Gastroesophageal sphincter (tissue), 4 donors: ENCODE measurements at regions not wholly inside any gene's neighbourhood (a gene's known extent, or its start where the extent isn't known, plus 50 kb on each side); places are given as distances from the start of the nearest gene placed in this dataset.
"Not testable (repeated sequence)": the region's sequence is repeated elsewhere in the genome, so short reads cannot be mapped to it uniquely, and the experiment has no call there.

Experiments used
- ATAC-seq: fragments of 150-250 bp; one replicate; pipeline ENCODE4 v1.9.1; 2016; ENCODE audit warnings: mild to moderate bottlenecking, moderate library complexity
- H3K27ac ChIP-seq, 4 donors: fragments of 200-600 bp; sonication (generic) in 3 of 4; 1 replicate in 3 of 4; 2 replicates in 1 of 4; pipeline ENCODE4 v1.5.1; 2016 to 2019
- H3K27me3 ChIP-seq: fragments of 200-600 bp; sonication (generic); one replicate; pipeline ENCODE4 v1.5.1; 2019
- H3K36me3 ChIP-seq, 2 donors: fragments of 200-600 bp; sonication (generic); one replicate each; pipeline ENCODE4 v1.5.1; 2019; ENCODE audit warnings: control low read depth in 1 of 2
- H3K4me1 ChIP-seq, 3 donors: fragments of 200-600 bp; sonication (generic); 1 replicate in 2 of 3; 2 replicates in 1 of 3; pipeline ENCODE4 v1.5.1; 2016 to 2019; ENCODE audit warnings: control low read depth in 2 of 3
- H3K4me3 ChIP-seq, 2 donors: fragments of 200-600 bp; sonication (generic); one replicate each; pipeline ENCODE4 v1.5.1; 2019; ENCODE audit warnings: mild to moderate bottlenecking in 1 of 2, moderate library complexity in 1 of 2
- H3K9me3 ChIP-seq, 3 donors: fragments of 200-600 bp; sonication (generic); one replicate each; pipeline ENCODE4 v1.5.1; 2017 to 2019; ENCODE audit warnings: control low read depth in 2 of 3
- EP300 ChIP-seq: sonication (generic); formaldehyde crosslinking; IDR thresholded peaks from one replicate; pipeline ENCODE4 v1.6.1; 2017; ENCODE audit warnings: antibody characterized with exemption, mild to moderate bottlenecking
- POLR2A ChIP-seq, 2 donors: fragments of 450-650 bp; IDR thresholded peaks; one replicate each; pipeline ENCODE4 v1.6.1; 2017; ENCODE audit warnings: antibody characterized with exemption in 2 of 2, mild to moderate bottlenecking in 2 of 2, moderate library complexity in 1 of 2
- POLR2AphosphoS5 ChIP-seq: sonication (generic); formaldehyde crosslinking; IDR thresholded peaks from one replicate; pipeline ENCODE4 v1.6.1; 2017; ENCODE audit warnings: antibody characterized with exemption
- WGBS, 2 donors: methylation state at CpG; one replicate each; pipeline ENCODE4 v1.1.5; 2018; ENCODE audit warnings: low coverage in 1 of 2; 5-methylcytosine and 5-hydroxymethylcytosine counted together
- TF ChIP-seq, protein P1 (sequence below), 4 experiments: fragments of 200-600 bp in 2 of 4; fragments of 450-650 bp in 2 of 4; sonication (generic) in 1 of 4; IDR thresholded peaks; one replicate each; pipeline ENCODE4 v1.5.1; 2017 to 2019; ENCODE audit warnings: antibody characterized with exemption in 4 of 4, mild to moderate bottlenecking in 2 of 4, moderate library complexity in 2 of 4

GRCh38 chr2:149765003-149765402 is 177.4 kb upstream of the MMADHC start:
- no peaks in the 10 kb centered on the region for H3K36me3 ChIP-seq
- peaks cover 4 to 25% (median 6%) of the 10 kb centered on the region in 3 donors for H3K4me1 ChIP-seq
- H3K27ac ChIP-seq = no peak overlapping the region
- no peaks in the 10 kb centered on the region for H3K9me3 ChIP-seq
- ATAC-seq = no peak
- 85 to 91% methylated on average over 2 of the region's 2 CpGs for WGBS, 2 donors
- no peaks in the 10 kb centered on the region for H3K27me3 ChIP-seq
- TF ChIP-seq POLR2A (IDR thresholded peaks at IDR 0.05) (no peak), POLR2AphosphoS5 (no peak), EP300 (no peak)
- TF ChIP-seq, protein P1, sequence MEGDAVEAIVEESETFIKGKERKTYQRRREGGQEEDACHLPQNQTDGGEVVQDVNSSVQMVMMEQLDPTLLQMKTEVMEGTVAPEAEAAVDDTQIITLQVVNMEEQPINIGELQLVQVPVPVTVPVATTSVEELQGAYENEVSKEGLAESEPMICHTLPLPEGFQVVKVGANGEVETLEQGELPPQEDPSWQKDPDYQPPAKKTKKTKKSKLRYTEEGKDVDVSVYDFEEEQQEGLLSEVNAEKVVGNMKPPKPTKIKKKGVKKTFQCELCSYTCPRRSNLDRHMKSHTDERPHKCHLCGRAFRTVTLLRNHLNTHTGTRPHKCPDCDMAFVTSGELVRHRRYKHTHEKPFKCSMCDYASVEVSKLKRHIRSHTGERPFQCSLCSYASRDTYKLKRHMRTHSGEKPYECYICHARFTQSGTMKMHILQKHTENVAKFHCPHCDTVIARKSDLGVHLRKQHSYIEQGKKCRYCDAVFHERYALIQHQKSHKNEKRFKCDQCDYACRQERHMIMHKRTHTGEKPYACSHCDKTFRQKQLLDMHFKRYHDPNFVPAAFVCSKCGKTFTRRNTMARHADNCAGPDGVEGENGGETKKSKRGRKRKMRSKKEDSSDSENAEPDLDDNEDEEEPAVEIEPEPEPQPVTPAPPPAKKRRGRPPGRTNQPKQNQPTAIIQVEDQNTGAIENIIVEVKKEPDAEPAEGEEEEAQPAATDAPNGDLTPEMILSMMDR (IDR thresholded peaks at IDR 0.05) = no peak
- no peak overlapping the region for H3K4me3 ChIP-seq

DNA sequence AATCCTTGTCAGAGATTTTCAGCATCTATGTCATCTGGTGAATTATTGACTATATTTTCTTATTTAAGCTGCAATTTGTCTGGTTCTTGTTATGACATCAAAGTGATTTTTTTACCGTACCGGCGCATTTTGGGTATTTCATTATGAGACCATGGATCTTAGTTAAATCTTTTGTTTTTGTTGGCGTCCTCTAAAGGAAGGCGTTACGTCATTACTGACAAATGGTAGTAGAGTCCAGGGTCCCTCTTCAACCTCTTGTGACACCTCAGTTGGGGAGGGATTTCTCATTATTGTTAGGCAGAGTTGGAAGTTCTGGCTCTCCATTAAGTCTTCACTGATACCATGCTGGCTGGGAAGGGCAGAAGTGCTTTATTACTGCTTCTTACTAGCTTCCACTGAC is 175.8 kb upstream of the MMADHC start:
- H3K4me3 ChIP-seq = no peak overlapping the region
- ATAC-seq = no peak
- TF ChIP-seq POLR2A (IDR thresholded peaks at IDR 0.05) (no peak), EP300 (no peak), POLR2AphosphoS5 (no peak)
- TF ChIP-seq, protein P1 (IDR thresholded peaks at IDR 0.05) = no peak
- H3K9me3 ChIP-seq = no peaks in the 10 kb centered on the region
- WGBS, 2 donors = 87 to 95% methylated on average over 3 to 6 of the region's 6 CpGs
- H3K27me3 ChIP-seq = no peaks in the 10 kb centered on the region
- no peak overlapping the region for H3K27ac ChIP-seq
- no peaks in the 10 kb centered on the region for H3K36me3 ChIP-seq
- peaks cover 4 to 23% (median 4%) of the 10 kb centered on the region in 3 donors for H3K4me1 ChIP-seq

DNA sequence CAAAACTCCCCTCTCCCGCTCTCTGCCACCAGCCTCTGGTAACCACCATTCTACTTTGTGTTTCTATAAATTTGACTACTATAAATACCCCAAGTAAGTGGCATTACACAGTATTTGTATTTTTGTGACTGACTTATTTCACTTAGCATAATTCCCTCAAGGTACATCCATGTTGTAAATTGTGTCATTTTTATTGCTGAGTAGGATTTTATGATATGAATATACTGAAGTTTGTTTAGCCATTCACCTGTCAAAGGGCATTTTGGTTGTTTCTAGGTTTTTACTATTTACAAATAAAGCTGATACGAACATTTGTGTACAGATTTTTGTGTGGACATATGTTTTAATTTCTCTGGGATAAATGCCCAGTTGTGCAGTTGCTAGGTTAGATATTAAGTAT is 174.0 kb upstream of the MMADHC start:
- no peaks in the 10 kb centered on the region for H3K9me3 ChIP-seq
- 76 to 89% methylated on average over 2 of the region's 2 CpGs for WGBS, 2 donors
- no peak overlapping the region for H3K27ac ChIP-seq
- TF ChIP-seq, protein P1 (IDR thresholded peaks at IDR 0.05) = no peak
- TF ChIP-seq POLR2A (IDR thresholded peaks at IDR 0.05) = no peak
- H3K27me3 ChIP-seq = no peaks in the 10 kb centered on the region
- H3K4me3 ChIP-seq = no peak overlapping the region
- H3K4me1 ChIP-seq = peaks cover 0 to 5% (median 0%) of the 10 kb centered on the region in 3 donors
- H3K36me3 ChIP-seq = no peaks in the 10 kb centered on the region
- no peak for ATAC-seq

DNA sequence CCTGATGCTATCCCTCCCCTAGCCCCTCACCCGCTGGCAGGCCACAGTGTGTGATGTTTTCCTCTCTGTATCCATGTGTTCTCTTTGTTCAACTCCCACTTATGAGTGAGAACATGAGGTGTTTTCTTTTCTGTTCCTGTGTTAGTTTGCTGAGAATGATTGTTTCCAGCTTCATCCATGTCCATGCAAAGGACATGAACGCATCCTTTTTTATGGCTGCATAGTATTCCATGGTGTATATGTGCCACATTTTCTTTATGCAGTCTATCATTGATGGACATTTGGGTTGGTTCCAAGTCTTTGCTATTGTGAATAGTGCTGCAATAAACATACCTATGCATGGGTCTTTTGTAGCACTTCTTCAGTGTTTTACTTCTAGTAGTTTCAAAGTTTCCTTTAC is 171.8 kb upstream of the MMADHC start:
- not testable (repeated sequence) for ATAC-seq, H3K9me3 ChIP-seq

GRCh38 chr2:149754722-149755121 is 167.1 kb upstream of the MMADHC start:
- H3K27me3 ChIP-seq, H3K27ac ChIP-seq, ATAC-seq, H3K9me3 ChIP-seq, H3K36me3 ChIP-seq, H3K4me3 ChIP-seq, H3K4me1 ChIP-seq: not testable (repeated sequence)
- WGBS, 2 donors = 71 to 100% methylated on average over 1 of the region's 1 CpG

More for the DNA sequence above, 171.8 kb upstream of the MMADHC start:
- not testable (repeated sequence) for H3K4me1 ChIP-seq, H3K27ac ChIP-seq, H3K36me3 ChIP-seq, H3K27me3 ChIP-seq, H3K4me3 ChIP-seq
- 66 to 80% methylated on average over 1 to 2 of the region's 2 CpGs for WGBS, 2 donors

DNA sequence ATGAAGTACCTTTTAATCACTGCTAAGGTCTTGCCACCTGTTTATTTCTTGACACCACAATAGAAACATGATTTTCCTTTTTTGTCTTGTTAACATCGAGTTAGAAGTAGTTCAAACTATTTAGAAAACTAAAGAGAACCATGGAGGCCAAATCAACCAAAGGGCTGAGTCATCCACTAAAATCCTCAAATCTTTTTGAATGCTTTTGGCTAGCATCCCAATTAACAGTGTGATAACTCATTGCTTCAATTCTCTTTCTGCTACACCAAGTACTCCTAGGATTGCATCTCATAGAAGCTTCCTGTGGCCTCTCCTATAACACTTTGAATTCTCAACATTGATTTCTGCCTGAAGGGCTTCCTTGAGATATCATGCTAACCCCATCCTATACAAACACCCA is 159.9 kb upstream of the MMADHC start:
- no peaks in the 10 kb centered on the region for H3K27me3 ChIP-seq
- peaks cover 0 to 4% (median 0%) of the 10 kb centered on the region in 3 donors for H3K4me1 ChIP-seq
- WGBS, 2 donors = 40% methylated on average over 1 of the region's 1 CpG; no CpG with 5 or more reads in 1 of the 2 donors
- no peaks in the 10 kb centered on the region for H3K36me3 ChIP-seq
- no peak overlapping the region for H3K27ac ChIP-seq
- TF ChIP-seq POLR2AphosphoS5 = no peak
- TF ChIP-seq POLR2A (IDR thresholded peaks at IDR 0.05) = no peak
- TF ChIP-seq EP300 = no peak
- TF ChIP-seq, protein P1 (IDR thresholded peaks at IDR 0.05) = no peak
- H3K9me3 ChIP-seq = no peaks in the 10 kb centered on the region
- no peak for ATAC-seq
- H3K4me3 ChIP-seq = no peak overlapping the region
